HCT116 (cell line): ENCODE measurements at regions not wholly inside any gene's neighbourhood (a gene's known extent, or its start where the extent isn't known, plus 50 kb on each side); places are given as distances from the start of the nearest gene placed in this dataset.

Experiments used
- ATAC-seq: fragments of 200-7000 bp; cut with Tn5 transposase; 2 replicates; pipeline ENCODE4 v1.9.1; 2020; ENCODE audit warnings: mild to moderate bottlenecking, moderate library complexity
- BruUV-seq: library from RNA; stranded (reverse); fragments of 400-500 nt; replicated peaks from 2 replicates; lab custom pipeline; 2021; lab: Mats Ljungman, UMichigan
- CTCF ChIA-PET: fragments of 300-600 bp; sonication (Branson Sonifier 250); formaldehyde crosslinking; loops from one replicate; lab custom pipeline; 2021; ENCODE audit warnings: antibody characterized with exemption; lab: Charles Lee
- POLR2A ChIA-PET: fragments of 300-600, 350-600 bp; sonication (Branson Sonifier 250); formaldehyde crosslinking; loops from one replicate; lab custom pipeline; 2021; ENCODE audit warnings: antibody characterized with exemption; lab: Charles Lee
- RAD21 ChIA-PET, 2 experiments: fragments of 300-600 bp; sonication (Branson Sonifier 250); formaldehyde crosslinking; loops; one replicate each; lab custom pipeline; 2023; ENCODE audit warnings: low total read pairs in 2 of 2; ENCODE audit not compliant: uncharacterized antibody in 2 of 2, unreplicated experiment in 2 of 2, low non-redundant PET in 1 of 2; lab: Charles Lee
- DNase-seq: peaks from one replicate; pipeline ENCODE4 v3.0.0-alpha.2; 2010; ENCODE audit warnings: low read depth, low spot score
- H2AFZ ChIP-seq: fragments of 200-600 bp; shearing (Covaris generic), sonication (generic); 2 replicates; pipeline ENCODE4 v1.6.1; 2017; ENCODE audit warnings: low read depth, mixed run types, mixed read lengths, antibody characterized with exemption, low read length; ENCODE audit not compliant: poor library complexity, severe bottlenecking
- H3K27ac ChIP-seq: 2 replicates; pipeline ENCODE4 v1.5.1; 2012; ENCODE audit warnings: low read depth, low read length
- H3K27me3 ChIP-seq: fragments of 200-600 bp; sonication (generic); 2 replicates; pipeline ENCODE4 v1.6.1; 2016; ENCODE audit warnings: mixed run types, low read length, mixed read lengths; ENCODE audit not compliant: insufficient read depth
- H3K36me3 ChIP-seq, 2 experiments: fragments of 200-500 bp in 1 of 2; fragments of 200-600 bp in 1 of 2; sonication (Bioruptor generic) in 1 of 2; sonication (generic) in 1 of 2; 2 replicates each; pipeline versions ENCODE4 v1.5.1 to v1.6.1; 2014 to 2016; ENCODE audit warnings: low read length in 2 of 2, inconsistent platforms in 1 of 2, mixed read lengths in 1 of 2, mixed run types in 1 of 2; ENCODE audit not compliant: insufficient read depth in 2 of 2, control insufficient read depth in 1 of 2
- H3K4me1 ChIP-seq, 2 experiments: fragments of 200-600 bp in 1 of 2; sonication (generic) in 1 of 2; 2 replicates each; pipeline versions ENCODE4 v1.5.1 to v1.6.1; 2012 to 2017; ENCODE audit warnings: low read length in 2 of 2, inconsistent platforms in 1 of 2, mild to moderate bottlenecking in 1 of 2, mixed read lengths in 1 of 2, mixed run types in 1 of 2, moderate library complexity in 1 of 2; ENCODE audit not compliant: insufficient read depth in 2 of 2, control insufficient read depth in 1 of 2
- H3K4me2 ChIP-seq: fragments of 200-600 bp; sonication (generic); 2 replicates; pipeline ENCODE4 v1.6.1; 2017; ENCODE audit warnings: mixed run types, low read length, mixed read lengths
- H3K4me3 ChIP-seq, 2 experiments: fragments of 200-600 bp in 1 of 2; sonication (generic) in 1 of 2; replicated peaks in 1 of 2; 2 replicates each; pipeline ENCODE4 v1.5.1; 2011 to 2016; ENCODE audit warnings: low read length in 2 of 2, control low read depth in 1 of 2, low read depth in 1 of 2, mild to moderate bottlenecking in 1 of 2, mixed read lengths in 1 of 2, mixed run types in 1 of 2
- H3K79me2 ChIP-seq: fragments of 200-600 bp; sonication (generic); 2 replicates; pipeline ENCODE4 v1.6.1; 2017; ENCODE audit warnings: mild to moderate bottlenecking, mixed run types, low read length, moderate library complexity, mixed read lengths; ENCODE audit not compliant: insufficient read depth
- H3K9ac ChIP-seq: fragments of 200-600 bp; sonication (generic); 2 replicates; pipeline ENCODE4 v1.6.1; 2016; ENCODE audit warnings: low read length, mixed read lengths
- H3K9me2 ChIP-seq: fragments of 200-600 bp; sonication (generic), shearing (Covaris generic); 2 replicates; pipeline ENCODE4 v1.6.1; 2017; ENCODE audit warnings: mixed run types, mild to moderate bottlenecking, moderate library complexity; ENCODE audit not compliant: insufficient read depth
- H3K9me3 ChIP-seq, 2 experiments: fragments of 200-500 bp in 1 of 2; fragments of 200-600 bp in 1 of 2; sonication (Bioruptor generic) in 1 of 2; sonication (generic) in 1 of 2; 2 replicates each; pipeline ENCODE4 v1.6.1; 2014 to 2017; ENCODE audit warnings: low read length in 2 of 2, mixed read lengths in 2 of 2, inconsistent platforms in 1 of 2, low read depth in 1 of 2, mild to moderate bottlenecking in 1 of 2, mixed run types in 1 of 2, moderate library complexity in 1 of 2; ENCODE audit not compliant: control insufficient read depth in 1 of 2, insufficient read depth in 1 of 2
- H4K20me1 ChIP-seq: fragments of 200-600 bp; sonication (generic), shearing (Covaris generic); 2 replicates; pipeline ENCODE4 v1.6.1; 2017; ENCODE audit warnings: mixed run types, mild to moderate bottlenecking, moderate library complexity; ENCODE audit not compliant: insufficient read depth
- ATF3 ChIP-seq: IDR thresholded peaks from 2 replicates; pipeline ENCODE4 v1.6.1; 2012
- ELF1 ChIP-seq: IDR thresholded peaks from 2 replicates; pipeline ENCODE4 v1.6.1; 2012; ENCODE audit warnings: low read depth, borderline replicate concordance
- EZH2 ChIP-seq: fragments of 200-600 bp; sonication (generic); IDR thresholded peaks from 2 replicates; pipeline ENCODE4 v1.6.1; 2017; ENCODE audit warnings: antibody characterized with exemption, mixed run types
- FOSL1 ChIP-seq: IDR thresholded peaks from 2 replicates; pipeline ENCODE4 v1.6.1; 2012; ENCODE audit warnings: low read depth
- POLR2A ChIP-seq: IDR thresholded peaks from 2 replicates; pipeline ENCODE4 v1.7.0; 2011; ENCODE audit warnings: borderline replicate concordance; ENCODE audit not compliant: insufficient read depth, insufficient read length; ENCODE audit errors: extremely low read depth
- RAD21 ChIP-seq: IDR thresholded peaks from 2 replicates; pipeline ENCODE4 v1.6.1; 2012; ENCODE audit warnings: low read depth, mild to moderate bottlenecking
- SIN3A ChIP-seq: IDR thresholded peaks from 2 replicates; pipeline ENCODE4 v1.6.1; 2012; ENCODE audit warnings: low read depth
- SP1 ChIP-seq: IDR thresholded peaks from 2 replicates; pipeline ENCODE4 v1.6.1; 2012; ENCODE audit warnings: low read depth
- SRF ChIP-seq: IDR thresholded peaks from 2 replicates; pipeline ENCODE4 v1.6.1; 2012; ENCODE audit warnings: low read depth
- ZFX ChIP-seq: fragments of 450-650 bp; IDR thresholded peaks from 2 replicates; pipeline ENCODE4 v1.6.1; 2017
- ZNF274 ChIP-seq: fragments of 200-500 bp; sonication (Bioruptor generic); IDR thresholded peaks from 2 replicates; pipeline ENCODE4 v1.6.1; 2014; ENCODE audit warnings: mild to moderate bottlenecking, low read depth, low read length, inconsistent platforms
- intact Hi-C: fragments of 100-400 bp; cut with micrococcal nuclease; formaldehyde crosslinking; loops from 2 replicates; pipeline ENCODE4 v1.10.0; 2022
- TF ChIP-seq, protein P1 (sequence below): IDR thresholded peaks from 2 replicates; pipeline ENCODE4 v1.6.1; 2011; ENCODE audit warnings: mild to moderate bottlenecking, low read length, moderate library complexity; ENCODE audit not compliant: insufficient replicate concordance; ENCODE audit errors: extremely low read depth
- TF ChIP-seq, protein P2 (sequence below): IDR thresholded peaks from 2 replicates; pipeline ENCODE4 v1.6.1; 2012
- TF ChIP-seq, protein P3 (sequence below): IDR thresholded peaks from 2 replicates; pipeline ENCODE4 v1.6.1; 2012; ENCODE audit warnings: low read depth

DNA sequence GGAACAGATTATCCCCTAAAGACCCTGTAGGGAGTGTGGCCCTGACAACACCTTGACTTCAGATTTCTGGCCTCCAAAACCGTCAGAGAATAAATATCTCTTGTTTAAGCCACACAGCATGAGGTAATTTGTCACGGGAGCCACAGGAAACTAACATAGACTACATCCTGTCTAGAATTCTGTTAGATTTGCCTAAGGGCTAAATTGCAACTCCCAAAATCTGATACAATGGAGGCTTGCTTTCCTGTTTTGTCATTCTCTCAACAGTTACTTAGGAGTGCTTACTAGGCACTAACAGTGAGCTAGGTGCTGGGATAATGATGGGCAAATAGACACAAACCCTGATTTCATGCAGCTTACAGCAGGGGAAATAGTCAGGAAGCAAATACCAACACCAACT is 141.6 kb downstream of the MIS18A start:
- intact Hi-C loops: no loop called here
- DNase-seq: no peak

More for the DNA sequence above, 141.6 kb downstream of the MIS18A start:
- H3K9me3 ChIP-seq: no peaks in the 10 kb centered on the region
- no peaks in the 10 kb centered on the region for H3K36me3 ChIP-seq
- H3K79me2 ChIP-seq: no peaks in the 10 kb centered on the region
- ChIA-PET CTCF (no interaction called here), POLR2A (no interaction called here), RAD21 (no interaction called here)
- no peaks in the 10 kb centered on the region for H3K9me2 ChIP-seq
- H3K4me3 ChIP-seq: no peak overlapping the region
- no peak overlapping the region for H3K9ac ChIP-seq
- TF ChIP-seq EZH2 (no peak), FOSL1 (no peak), SRF (no peak), ZFX (no peak), POLR2A (no peak), RAD21 (no peak), ATF3 (no peak), SIN3A (no peak), ELF1 (no peak), ZNF274 (no peak), SP1 (no peak)
- TF ChIP-seq, protein P1, sequence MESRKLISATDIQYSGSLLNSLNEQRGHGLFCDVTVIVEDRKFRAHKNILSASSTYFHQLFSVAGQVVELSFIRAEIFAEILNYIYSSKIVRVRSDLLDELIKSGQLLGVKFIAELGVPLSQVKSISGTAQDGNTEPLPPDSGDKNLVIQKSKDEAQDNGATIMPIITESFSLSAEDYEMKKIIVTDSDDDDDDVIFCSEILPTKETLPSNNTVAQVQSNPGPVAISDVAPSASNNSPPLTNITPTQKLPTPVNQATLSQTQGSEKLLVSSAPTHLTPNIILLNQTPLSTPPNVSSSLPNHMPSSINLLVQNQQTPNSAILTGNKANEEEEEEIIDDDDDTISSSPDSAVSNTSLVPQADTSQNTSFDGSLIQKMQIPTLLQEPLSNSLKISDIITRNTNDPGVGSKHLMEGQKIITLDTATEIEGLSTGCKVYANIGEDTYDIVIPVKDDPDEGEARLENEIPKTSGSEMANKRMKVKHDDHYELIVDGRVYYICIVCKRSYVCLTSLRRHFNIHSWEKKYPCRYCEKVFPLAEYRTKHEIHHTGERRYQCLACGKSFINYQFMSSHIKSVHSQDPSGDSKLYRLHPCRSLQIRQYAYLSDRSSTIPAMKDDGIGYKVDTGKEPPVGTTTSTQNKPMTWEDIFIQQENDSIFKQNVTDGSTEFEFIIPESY: no peak
- TF ChIP-seq, protein P2, sequence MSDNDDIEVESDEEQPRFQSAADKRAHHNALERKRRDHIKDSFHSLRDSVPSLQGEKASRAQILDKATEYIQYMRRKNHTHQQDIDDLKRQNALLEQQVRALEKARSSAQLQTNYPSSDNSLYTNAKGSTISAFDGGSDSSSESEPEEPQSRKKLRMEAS: no peak
- TF ChIP-seq, protein P3, sequence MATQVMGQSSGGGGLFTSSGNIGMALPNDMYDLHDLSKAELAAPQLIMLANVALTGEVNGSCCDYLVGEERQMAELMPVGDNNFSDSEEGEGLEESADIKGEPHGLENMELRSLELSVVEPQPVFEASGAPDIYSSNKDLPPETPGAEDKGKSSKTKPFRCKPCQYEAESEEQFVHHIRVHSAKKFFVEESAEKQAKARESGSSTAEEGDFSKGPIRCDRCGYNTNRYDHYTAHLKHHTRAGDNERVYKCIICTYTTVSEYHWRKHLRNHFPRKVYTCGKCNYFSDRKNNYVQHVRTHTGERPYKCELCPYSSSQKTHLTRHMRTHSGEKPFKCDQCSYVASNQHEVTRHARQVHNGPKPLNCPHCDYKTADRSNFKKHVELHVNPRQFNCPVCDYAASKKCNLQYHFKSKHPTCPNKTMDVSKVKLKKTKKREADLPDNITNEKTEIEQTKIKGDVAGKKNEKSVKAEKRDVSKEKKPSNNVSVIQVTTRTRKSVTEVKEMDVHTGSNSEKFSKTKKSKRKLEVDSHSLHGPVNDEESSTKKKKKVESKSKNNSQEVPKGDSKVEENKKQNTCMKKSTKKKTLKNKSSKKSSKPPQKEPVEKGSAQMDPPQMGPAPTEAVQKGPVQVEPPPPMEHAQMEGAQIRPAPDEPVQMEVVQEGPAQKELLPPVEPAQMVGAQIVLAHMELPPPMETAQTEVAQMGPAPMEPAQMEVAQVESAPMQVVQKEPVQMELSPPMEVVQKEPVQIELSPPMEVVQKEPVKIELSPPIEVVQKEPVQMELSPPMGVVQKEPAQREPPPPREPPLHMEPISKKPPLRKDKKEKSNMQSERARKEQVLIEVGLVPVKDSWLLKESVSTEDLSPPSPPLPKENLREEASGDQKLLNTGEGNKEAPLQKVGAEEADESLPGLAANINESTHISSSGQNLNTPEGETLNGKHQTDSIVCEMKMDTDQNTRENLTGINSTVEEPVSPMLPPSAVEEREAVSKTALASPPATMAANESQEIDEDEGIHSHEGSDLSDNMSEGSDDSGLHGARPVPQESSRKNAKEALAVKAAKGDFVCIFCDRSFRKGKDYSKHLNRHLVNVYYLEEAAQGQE: no peak
- no peak for ATAC-seq
- no peak overlapping the region for H2AFZ ChIP-seq
- BruUV-seq: no TSS peak
- H3K4me1 ChIP-seq: peaks cover 0 to under 1% of the 10 kb centered on the region in 2 experiments; a peak in 2 of 4 replicates
- no peak overlapping the region for H3K4me2 ChIP-seq
- H3K27me3 ChIP-seq: peaks cover 20% of the 10 kb centered on the region; the same call in 1 of the 2 replicates
- no peaks in the 10 kb centered on the region for H4K20me1 ChIP-seq
- no peak overlapping the region for H3K27ac ChIP-seq
